ENCODE measurements at regions not wholly inside any gene's neighbourhood (a gene's known extent, or its start where the extent isn't known, plus 50 kb on each side); places are given as distances from the start of the nearest gene placed in this dataset.

GRCh38 chr1:224499204-224499603 is 64.6 kb upstream of the WDR26 start:
- no peak for TF ChIP-seq CTCF (IDR thresholded peaks at IDR 0.05 in 2 of 3, conservative IDR thresholded peaks at IDR 0.05 in 1 of 3; ENCODE audit: borderline replicate concordance in 1 of 3, insufficient read depth in 1 of 3, low read depth in 2 of 3, low read length in 2 of 3)
- no peak for TF ChIP-seq CBX3 (IDR thresholded peaks at IDR 0.05; ENCODE audit: low read depth)
- no peak for TF ChIP-seq CEBPB (IDR thresholded peaks at IDR 0.05; ENCODE audit: low read depth)
- TF ChIP-seq POLR2AphosphoS5 (IDR thresholded peaks at IDR 0.05; ENCODE audit: low read depth, low read length) = no peak
- no peak for TF ChIP-seq ELF1 (IDR thresholded peaks at IDR 0.05; ENCODE audit: borderline replicate concordance, low read depth)
- no peak for TF ChIP-seq EZH2phosphoT487 (IDR thresholded peaks at IDR 0.05; ENCODE audit: borderline replicate concordance)
- no peak for TF ChIP-seq MAX (IDR thresholded peaks at IDR 0.05)
- no peak for TF ChIP-seq FOSL1 (IDR thresholded peaks at IDR 0.05; ENCODE audit: low read depth)
- no peak for TF ChIP-seq EZH2 (IDR thresholded peaks at IDR 0.05)
